ENCODE measurements at regions not wholly inside any gene's neighbourhood (a gene's known extent, or its start where the extent isn't known, plus 50 kb on each side); places are given as distances from the start of the nearest gene placed in this dataset.

DNA sequence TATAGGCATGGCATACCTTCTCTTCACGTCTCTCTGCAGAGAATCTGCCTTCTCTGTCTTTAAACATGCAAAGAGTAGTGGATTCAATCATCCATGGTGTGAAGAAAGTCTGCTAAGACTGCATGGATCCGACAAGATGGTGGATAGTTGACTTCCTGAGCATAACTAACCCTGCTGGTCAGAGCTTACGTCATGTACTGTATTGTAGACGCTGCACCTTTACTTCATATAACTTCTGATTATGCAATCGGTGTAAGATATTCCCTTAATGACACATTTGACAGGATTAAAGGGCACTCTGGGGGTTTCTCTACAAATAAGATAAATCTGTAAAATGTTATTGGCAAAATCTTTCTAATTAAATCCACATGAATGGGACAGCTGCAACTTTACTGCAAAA is 240.3 kb upstream of the NREP start:
- no peaks in the 10 kb centered on the region for H3K4me1 ChIP-seq
- no peak overlapping the region for H3K4me3 ChIP-seq
- no peak for DNase-seq (ENCODE audit: low spot score in 2 of 2)
- H3K27ac ChIP-seq: no peak overlapping the region
- H3K27me3 ChIP-seq: no peaks in the 10 kb centered on the region
- TF ChIP-seq, protein P1, sequence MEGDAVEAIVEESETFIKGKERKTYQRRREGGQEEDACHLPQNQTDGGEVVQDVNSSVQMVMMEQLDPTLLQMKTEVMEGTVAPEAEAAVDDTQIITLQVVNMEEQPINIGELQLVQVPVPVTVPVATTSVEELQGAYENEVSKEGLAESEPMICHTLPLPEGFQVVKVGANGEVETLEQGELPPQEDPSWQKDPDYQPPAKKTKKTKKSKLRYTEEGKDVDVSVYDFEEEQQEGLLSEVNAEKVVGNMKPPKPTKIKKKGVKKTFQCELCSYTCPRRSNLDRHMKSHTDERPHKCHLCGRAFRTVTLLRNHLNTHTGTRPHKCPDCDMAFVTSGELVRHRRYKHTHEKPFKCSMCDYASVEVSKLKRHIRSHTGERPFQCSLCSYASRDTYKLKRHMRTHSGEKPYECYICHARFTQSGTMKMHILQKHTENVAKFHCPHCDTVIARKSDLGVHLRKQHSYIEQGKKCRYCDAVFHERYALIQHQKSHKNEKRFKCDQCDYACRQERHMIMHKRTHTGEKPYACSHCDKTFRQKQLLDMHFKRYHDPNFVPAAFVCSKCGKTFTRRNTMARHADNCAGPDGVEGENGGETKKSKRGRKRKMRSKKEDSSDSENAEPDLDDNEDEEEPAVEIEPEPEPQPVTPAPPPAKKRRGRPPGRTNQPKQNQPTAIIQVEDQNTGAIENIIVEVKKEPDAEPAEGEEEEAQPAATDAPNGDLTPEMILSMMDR (IDR thresholded peaks at IDR 0.05): no peak
- H3K36me3 ChIP-seq: no peaks in the 10 kb centered on the region
- intact Hi-C loops (cut with DNase I): no loop called here
- no peaks in the 10 kb centered on the region for H3K9me3 ChIP-seq

DNA sequence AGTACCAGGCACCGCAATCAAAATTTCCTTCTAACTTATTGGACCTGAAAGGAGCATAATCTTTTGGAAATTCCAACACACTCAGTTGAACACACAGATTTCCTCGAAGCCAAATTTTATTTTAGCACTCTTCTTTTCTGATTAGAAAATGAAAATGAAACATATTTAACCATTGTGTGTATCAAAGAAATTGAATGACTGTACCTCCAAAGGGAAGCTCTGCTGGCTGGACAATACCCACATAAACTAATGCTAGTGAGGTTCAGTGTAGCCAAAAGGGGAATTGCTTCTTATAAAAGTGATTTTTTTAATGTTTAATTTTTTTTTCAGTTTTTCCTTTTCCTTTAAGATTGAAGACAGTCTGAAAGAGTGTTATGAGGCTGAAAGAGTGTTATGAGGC is 239.6 kb upstream of the NREP start:
- Histone ChIP-seq H3K4me1 (no peaks in the 10 kb centered on the region), H3K4me3 (no peak overlapping the region), H3K27me3 (no peaks in the 10 kb centered on the region), H3K9me3 (no peaks in the 10 kb centered on the region), H3K27ac (no peak overlapping the region), H3K36me3 (no peaks in the 10 kb centered on the region)
- intact Hi-C loops (cut with DNase I): no loop called here
- DNase-seq (ENCODE audit: low spot score in 2 of 2): no peak
- TF ChIP-seq, protein P1 (IDR thresholded peaks at IDR 0.05): no peak

DNA sequence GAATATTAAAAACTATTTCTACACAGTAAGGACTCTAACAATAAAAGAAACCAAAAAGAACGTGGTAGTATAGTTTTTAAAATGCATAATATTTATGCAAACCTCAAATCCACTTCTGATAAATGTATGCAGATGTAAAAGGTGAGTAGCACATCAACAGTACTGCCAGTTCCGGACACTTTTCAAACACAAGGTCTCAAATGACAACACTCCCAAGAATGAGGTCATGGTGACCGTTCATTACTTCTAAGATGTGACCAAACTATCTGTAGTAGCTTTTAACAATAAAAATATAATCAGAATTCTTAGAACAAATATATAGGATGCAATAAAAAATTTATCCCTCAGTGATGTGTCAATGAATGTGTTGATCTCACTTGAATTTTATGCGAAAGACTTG is 238.7 kb upstream of the NREP start:
- no peaks in the 10 kb centered on the region for H3K4me1 ChIP-seq
- intact Hi-C loops (cut with DNase I): no loop called here
- TF ChIP-seq, protein P1 (IDR thresholded peaks at IDR 0.05): no peak
- H3K9me3 ChIP-seq: no peaks in the 10 kb centered on the region
- no peak overlapping the region for H3K4me3 ChIP-seq
- H3K27me3 ChIP-seq: no peaks in the 10 kb centered on the region
- no peak for DNase-seq (ENCODE audit: low spot score in 2 of 2)
- no peak overlapping the region for H3K27ac ChIP-seq
- no peaks in the 10 kb centered on the region for H3K36me3 ChIP-seq

DNA sequence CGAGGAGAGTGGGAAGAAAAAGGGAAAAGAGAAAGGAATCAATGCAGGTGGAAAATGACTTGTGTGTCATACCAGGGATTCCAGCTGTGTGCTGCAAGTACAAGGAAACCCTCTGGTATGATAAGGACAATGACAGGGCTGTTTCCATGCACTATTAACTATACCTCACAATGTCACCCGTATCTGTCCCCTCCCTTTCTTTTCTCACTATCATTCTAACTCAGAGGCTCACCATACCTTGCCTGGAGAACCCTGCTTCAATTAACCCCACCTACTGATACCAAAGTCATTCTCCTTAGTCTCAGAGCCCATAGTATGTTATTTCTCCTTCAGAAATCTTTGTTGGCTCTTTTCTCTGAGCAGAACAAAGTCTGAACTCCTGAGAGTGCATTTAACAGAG is 236.2 kb upstream of the NREP start:
- no peak for DNase-seq (ENCODE audit: low spot score in 2 of 2)
- H3K36me3 ChIP-seq: no peaks in the 10 kb centered on the region
- no peaks in the 10 kb centered on the region for H3K4me1 ChIP-seq
- TF ChIP-seq, protein P1 (IDR thresholded peaks at IDR 0.05): no peak
- no peaks in the 10 kb centered on the region for H3K9me3 ChIP-seq
- H3K27me3 ChIP-seq: no peaks in the 10 kb centered on the region
- intact Hi-C loops (cut with DNase I): no loop called here
- no peak overlapping the region for H3K27ac ChIP-seq
- H3K4me3 ChIP-seq: no peak overlapping the region

DNA sequence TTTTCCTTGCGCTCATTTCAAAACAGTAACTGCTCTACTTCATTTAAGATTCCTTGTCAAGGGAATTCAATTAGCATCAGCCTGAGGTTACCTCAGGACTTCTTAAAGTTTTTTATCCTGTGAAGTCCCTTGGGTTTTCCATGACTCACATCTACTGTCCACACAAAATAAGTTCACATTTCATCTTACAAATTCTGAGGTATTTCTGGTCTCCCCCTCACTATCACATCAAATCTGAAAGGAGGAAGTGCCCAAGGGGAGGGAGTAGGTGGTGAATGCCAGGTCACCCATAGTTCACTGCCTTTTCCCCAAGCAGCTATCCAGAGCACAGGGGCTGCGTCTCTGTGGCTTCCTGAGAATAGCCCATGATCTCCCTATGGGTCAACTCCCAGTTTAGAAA is 227.1 kb upstream of the NREP start:
- TF ChIP-seq, protein P1 (IDR thresholded peaks at IDR 0.05): no peak
- H3K27ac ChIP-seq: no peak overlapping the region
- no peaks in the 10 kb centered on the region for H3K9me3 ChIP-seq
- H3K36me3 ChIP-seq: no peaks in the 10 kb centered on the region
- H3K4me3 ChIP-seq: no peak overlapping the region
- H3K27me3 ChIP-seq: no peaks in the 10 kb centered on the region
- DNase-seq (ENCODE audit: low spot score in 2 of 2): no peak
- no peaks in the 10 kb centered on the region for H3K4me1 ChIP-seq
- intact Hi-C loops (cut with DNase I): no loop called here

DNA sequence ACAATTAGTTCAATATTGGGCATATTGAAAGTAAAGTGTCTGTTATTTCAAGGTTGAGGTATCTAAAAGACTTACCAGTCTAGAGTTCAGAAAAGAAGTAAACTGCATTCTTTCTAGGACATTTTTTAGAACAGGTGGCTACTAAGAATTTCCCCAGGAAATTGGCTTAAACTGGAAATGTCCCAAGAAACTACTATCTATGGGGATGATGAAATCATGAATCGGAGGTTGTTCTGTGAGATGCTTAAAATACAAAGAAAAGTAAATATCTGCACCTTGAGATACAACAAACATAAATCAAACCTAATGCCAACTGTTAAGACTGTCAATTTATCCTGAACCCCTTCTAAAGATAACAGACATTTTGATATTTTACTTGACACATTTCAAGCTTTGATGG is 226.5 kb upstream of the NREP start:
- H3K9me3 ChIP-seq: no peaks in the 10 kb centered on the region

More for the DNA sequence above, 226.5 kb upstream of the NREP start:
- H3K36me3 ChIP-seq: no peaks in the 10 kb centered on the region
- no peak for DNase-seq (ENCODE audit: low spot score in 2 of 2)
- intact Hi-C loops (cut with DNase I): no loop called here
- no peak overlapping the region for H3K4me3 ChIP-seq
- H3K27me3 ChIP-seq: no peaks in the 10 kb centered on the region
- no peak overlapping the region for H3K27ac ChIP-seq
- H3K4me1 ChIP-seq: no peaks in the 10 kb centered on the region
- TF ChIP-seq, protein P1 (IDR thresholded peaks at IDR 0.05): no peak

Measured in ascending aorta (tissue), 2 donors.